HepG2 (cell line): ENCODE measurements at regions not wholly inside any gene's neighbourhood (a gene's known extent, or its start where the extent isn't known, plus 50 kb on each side); places are given as distances from the start of the nearest gene placed in this dataset.
"Not testable (repeated sequence)": the region's sequence is repeated elsewhere in the genome, so short reads cannot be mapped to it uniquely, and the experiment has no call there.

Experiments used
- ATAC-seq: fragments of 200-7000 bp; cut with Tn5 transposase; 3 replicates; pipeline ENCODE4 v1.9.1; 2020; ENCODE audit warnings: mild to moderate bottlenecking, moderate library complexity
- BruUV-seq: library from RNA; stranded (reverse); fragments of 400-500 nt; replicated peaks from 2 replicates; lab custom pipeline; 2021; lab: Mats Ljungman, UMichigan
- CTCF ChIA-PET: fragments of 300-600 bp; formaldehyde crosslinking; extraction: SDS; loops from one replicate; lab custom pipeline; 2021; ENCODE audit warnings: low total read pairs, inconsistent platforms, low intra/inter-chr PET ratio; lab: Yijun Ruan, JAX
- POLR2A ChIA-PET: fragments of 350-600 bp; sonication (Branson Sonifier 250); formaldehyde crosslinking; loops from one replicate; lab custom pipeline; 2020; ENCODE audit warnings: antibody characterized with exemption, inconsistent platforms; lab: Yijun Ruan, JAX
- DNase-seq: peaks from one replicate; pipeline ENCODE4 v3.0.0-alpha.2; 2015; ENCODE audit warnings: low spot score
- FAIRE-seq: peaks from 3 replicates; lab custom pipeline; 2011; peaks lifted over from hg19 to GRCh38; lab: Jason Lieb, UNC
- H2AFZ ChIP-seq: one replicate; pipeline ENCODE4 v1.6.1; 2011; ENCODE audit warnings: low read length, inconsistent platforms
- H3K27ac ChIP-seq: fragments of 300-600 bp; 3 replicates; pipeline ENCODE4 v1.8.0; 2011; ENCODE audit warnings: mixed run types, mild to moderate bottlenecking, mixed read lengths, low read length, inconsistent platforms; ENCODE audit not compliant: insufficient read depth; ENCODE audit errors: extremely low read length
- H3K27me3 ChIP-seq, 2 experiments: fragments of 200-600 bp in 1 of 2; 2 replicates in 1 of 2; 3 replicates in 1 of 2; pipeline versions ENCODE4 v1.6.0 to v1.8.0; 2011; ENCODE audit warnings: low read length in 2 of 2, mild to moderate bottlenecking in 2 of 2, moderate library complexity in 2 of 2, inconsistent platforms in 1 of 2; ENCODE audit not compliant: insufficient read depth in 2 of 2, control insufficient read depth in 1 of 2
- H3K36me3 ChIP-seq, 2 experiments: fragments of 200-600 bp in 1 of 2; replicated peaks in 1 of 2; 2 replicates in 1 of 2; 3 replicates in 1 of 2; pipeline versions ENCODE4 v1.5.1 to v1.8.0; 2011; ENCODE audit warnings: low read length in 2 of 2, inconsistent platforms in 1 of 2; ENCODE audit not compliant: insufficient read depth in 2 of 2, control insufficient read depth in 1 of 2
- H3K4me1 ChIP-seq: 2 replicates; pipeline ENCODE4 v1.5.1; 2012; ENCODE audit warnings: low read length, inconsistent platforms; ENCODE audit not compliant: insufficient read depth
- H3K4me2 ChIP-seq: 2 replicates; pipeline ENCODE4 v1.6.0; 2011; ENCODE audit warnings: low read depth, low read length, inconsistent platforms
- H3K4me3 ChIP-seq, 3 experiments: fragments of 200-600 bp in 1 of 3; sonication (generic), shearing (Covaris generic) in 1 of 3; replicated peaks in 1 of 3; 2 replicates each; pipeline ENCODE4 v1.5.1; 2011 to 2016; ENCODE audit warnings: low read length in 3 of 3, inconsistent platforms in 2 of 3, low read depth in 2 of 3, mild to moderate bottlenecking in 2 of 3, control low read depth in 1 of 3, mixed read lengths in 1 of 3; ENCODE audit not compliant: insufficient read depth in 1 of 3
- H3K79me2 ChIP-seq: one replicate; pipeline ENCODE4 v1.6.1; 2011; ENCODE audit warnings: low read length, inconsistent platforms; ENCODE audit not compliant: insufficient read depth
- H3K9ac ChIP-seq: 2 replicates; pipeline ENCODE4 v1.6.0; 2011; ENCODE audit warnings: mild to moderate bottlenecking, low read depth, low read length, inconsistent platforms; ENCODE audit not compliant: insufficient read depth
- H3K9me3 ChIP-seq: 2 replicates; pipeline ENCODE4 v1.5.1; 2012; ENCODE audit warnings: mild to moderate bottlenecking, low read length
- H4K20me1 ChIP-seq: 2 replicates; pipeline ENCODE4 v1.6.0; 2011; ENCODE audit warnings: inconsistent platforms, mild to moderate bottlenecking, low read length, moderate library complexity; ENCODE audit not compliant: insufficient read depth
- CERS6 ChIP-seq: sonication (generic); formaldehyde crosslinking; IDR thresholded peaks from 2 replicates; pipeline ENCODE4 v1.5.0; 2020; ENCODE audit warnings: missing genetic modification reagents
- MAFF ChIP-seq: IDR thresholded peaks from 2 replicates; pipeline ENCODE4 v1.6.1; 2011; ENCODE audit warnings: low read depth, low read length, improper control_type of control experiment
- MAFK ChIP-seq, 2 experiments: IDR thresholded peaks in 1 of 2; conservative IDR thresholded peaks in 1 of 2; 2 replicates each; pipeline ENCODE4 v1.6.1; 2011; ENCODE audit warnings: improper control_type of control experiment in 2 of 2, low read length in 2 of 2
- NFAT5 ChIP-seq: sonication (generic); formaldehyde crosslinking; IDR thresholded peaks from 2 replicates; pipeline ENCODE4 v1.4.0; 2020; ENCODE audit warnings: missing genetic modification reagents
- NFKB2 ChIP-seq: sonication (generic); formaldehyde crosslinking; IDR thresholded peaks from 2 replicates; pipeline ENCODE4 v1.4.0; 2020; ENCODE audit warnings: missing genetic modification reagents, borderline replicate concordance
- STAT6 ChIP-seq: sonication (generic); formaldehyde crosslinking; IDR thresholded peaks from 2 replicates; pipeline ENCODE4 v1.4.0; 2020; ENCODE audit warnings: missing genetic modification reagents, mild to moderate bottlenecking, borderline replicate concordance
- ZBTB38 ChIP-seq: sonication (generic); formaldehyde crosslinking; IDR thresholded peaks from 2 replicates; pipeline ENCODE4 v1.5.1; 2020; ENCODE audit warnings: mild to moderate bottlenecking, missing genetic modification reagents
- ZNF230 ChIP-seq: sonication (generic); formaldehyde crosslinking; IDR thresholded peaks from 2 replicates; pipeline ENCODE4 v1.4.0; 2020; ENCODE audit warnings: mild to moderate bottlenecking, missing genetic modification reagents
- ZNF589 ChIP-seq: sonication (generic); formaldehyde crosslinking; conservative IDR thresholded peaks from 2 replicates; pipeline ENCODE4 v1.8.0; 2022; ENCODE audit warnings: mild to moderate bottlenecking, moderate library complexity, missing genetic modification reagents
- WGBS: methylation state at CpG from one replicate; pipeline ENCODE4 v1.1.6; 2017; ENCODE audit warnings: low lambda C conversion rate; 5-methylcytosine and 5-hydroxymethylcytosine counted together
- in situ Hi-C: cut with HindIII; loops from 2 replicates; pipeline ENCODE4 v1.10.0; 2017; ENCODE audit warnings: low pct_unique_long_range_greater_than_20kb; ENCODE audit not compliant: extremely low pct_ligation_motif_present
- intact Hi-C: fragments of 100-400 bp; cut with micrococcal nuclease; formaldehyde crosslinking; loops from one replicate; pipeline ENCODE4 v1.10.0; 2022; ENCODE audit not compliant: unreplicated experiment

GRCh38 chr4:33853670-33854069, 2390.6 kb downstream of the ARAP2 start:
- CTCF ChIA-PET, intact Hi-C loops, in situ Hi-C loops, H3K9ac ChIP-seq, H3K4me2 ChIP-seq, FAIRE-seq, H3K4me3 ChIP-seq, H4K20me1 ChIP-seq, H3K27me3 ChIP-seq, DNase-seq, H3K36me3 ChIP-seq, BruUV-seq, H3K27ac ChIP-seq, H2AFZ ChIP-seq, H3K4me1 ChIP-seq, ATAC-seq, H3K79me2 ChIP-seq, POLR2A ChIA-PET: not testable (repeated sequence)
- H3K9me3 ChIP-seq, result peaks cover 24% of the 10 kb centered on the region; the same call in 1 of the 2 replicates
- peak; percentile 8 to 56; a peak in 2 of 4 replicates for TF ChIP-seq MAFK (conservative IDR thresholded peaks at IDR 0.05 in 1 of 2, IDR thresholded peaks at IDR 0.05 in 1 of 2; ENCODE audit: low read length in 2 of 2)
- 0 out of 2 replicates have a peak, but pooled peaks have one; percentile 12 for TF ChIP-seq MAFF

GRCh38 chr4:33864290-33864859, 2379.9 kb downstream of the ARAP2 start:
- no peaks in the 10 kb centered on the region for H3K36me3 ChIP-seq
- intact Hi-C loops (no loop called here), in situ Hi-C loops (no loop called here)
- no peaks in the 10 kb centered on the region for H4K20me1 ChIP-seq
- ChIA-PET POLR2A (no interaction called here), CTCF (no interaction called here)
- H3K9me3 ChIP-seq, result peaks cover 51% of the 10 kb centered on the region
- no peak overlapping the region for H3K27ac ChIP-seq
- no peak overlapping the region for H3K9ac ChIP-seq
- WGBS, result 6% methylated on average over 2 of the region's 6 CpGs
- H2AFZ ChIP-seq, result no peak overlapping the region
- ATAC-seq, result no peak
- no TSS peak for BruUV-seq
- H3K4me1 ChIP-seq, result no peaks in the 10 kb centered on the region
- DNase-seq, result no peak
- no peak overlapping the region for H3K4me3 ChIP-seq
- H3K79me2 ChIP-seq, result no peaks in the 10 kb centered on the region
- no peak for FAIRE-seq
- no peak overlapping the region for H3K4me2 ChIP-seq
- H3K27me3 ChIP-seq, result no peaks in the 10 kb centered on the region
- no peak for TF ChIP-seq ZBTB38
- no peak for TF ChIP-seq CERS6
- no peak for TF ChIP-seq ZNF589 (CRISPR knock-in tag)
- TF ChIP-seq NFKB2, result no peak
- TF ChIP-seq STAT6, result no peak
- TF ChIP-seq ZNF230, result no peak
- TF ChIP-seq NFAT5 (CRISPR knock-in tag), result no peak
